HG02798 (cell line): ENCODE measurements at regions not wholly inside any gene's neighbourhood (a gene's known extent, or its start where the extent isn't known, plus 50 kb on each side); places are given as distances from the start of the nearest gene placed in this dataset.

Source experiments
- ATAC-seq: cut with Tn5 transposase; IDR thresholded peaks from one replicate; pipeline ENCODE4 v1.9.1; 2021; ENCODE audit warnings: mild to moderate bottlenecking; ENCODE audit not compliant: unreplicated experiment, poor library complexity

DNA sequence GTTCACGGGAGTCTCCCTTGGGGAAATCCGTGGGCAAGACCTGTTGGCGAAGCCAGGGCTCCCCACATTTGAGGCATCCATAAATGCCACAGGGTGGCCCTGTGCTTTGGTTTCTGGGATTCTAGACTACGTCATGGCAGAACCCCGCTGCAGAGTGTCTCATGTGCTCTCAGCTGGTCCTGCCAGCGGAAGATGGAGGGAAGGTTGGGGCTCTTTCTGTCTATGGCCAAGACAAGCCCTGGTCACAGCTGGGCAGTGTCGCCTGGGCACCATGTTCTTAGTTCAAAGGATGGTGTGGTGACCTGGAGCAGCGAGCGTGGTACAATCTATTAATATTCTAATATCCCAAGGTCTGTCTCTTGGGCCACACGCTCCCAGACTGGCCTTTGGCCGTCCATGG, 511.7 kb downstream of the TBC1D22A start:
- no peak for ATAC-seq

DNA sequence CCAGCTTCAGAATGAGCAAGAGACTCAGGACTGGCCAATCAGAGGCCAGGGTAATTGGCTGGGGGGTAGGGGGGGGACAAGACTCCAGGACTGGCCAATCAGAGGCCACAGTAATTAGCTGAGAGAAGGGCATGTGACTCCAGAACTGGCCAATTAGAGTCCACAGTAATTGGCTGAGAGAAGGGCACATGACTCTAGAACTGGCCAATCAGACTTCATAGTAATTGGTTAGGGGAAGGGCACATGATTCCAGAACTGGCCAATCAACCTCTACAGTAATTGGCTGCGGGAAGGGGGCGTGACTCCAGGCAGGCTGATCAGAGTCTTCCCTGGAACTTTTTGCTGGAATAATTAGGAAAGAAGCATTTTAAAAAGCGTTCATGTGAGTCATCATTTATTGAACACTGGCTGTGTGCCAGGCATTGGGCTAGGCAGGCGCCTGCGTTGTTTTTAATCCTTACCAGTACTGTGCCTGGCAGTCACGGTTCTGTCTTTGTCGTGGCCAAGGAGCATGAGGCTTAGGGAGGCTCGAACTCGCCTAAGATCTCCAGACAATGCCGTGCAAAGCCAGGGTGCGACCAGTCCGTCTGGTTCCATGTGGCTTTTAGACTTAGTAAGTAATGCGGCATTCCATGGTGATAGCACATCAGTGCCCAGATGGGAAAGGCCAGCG, 508.1 kb downstream of the TBC1D22A start:
- ATAC-seq = no peak

DNA sequence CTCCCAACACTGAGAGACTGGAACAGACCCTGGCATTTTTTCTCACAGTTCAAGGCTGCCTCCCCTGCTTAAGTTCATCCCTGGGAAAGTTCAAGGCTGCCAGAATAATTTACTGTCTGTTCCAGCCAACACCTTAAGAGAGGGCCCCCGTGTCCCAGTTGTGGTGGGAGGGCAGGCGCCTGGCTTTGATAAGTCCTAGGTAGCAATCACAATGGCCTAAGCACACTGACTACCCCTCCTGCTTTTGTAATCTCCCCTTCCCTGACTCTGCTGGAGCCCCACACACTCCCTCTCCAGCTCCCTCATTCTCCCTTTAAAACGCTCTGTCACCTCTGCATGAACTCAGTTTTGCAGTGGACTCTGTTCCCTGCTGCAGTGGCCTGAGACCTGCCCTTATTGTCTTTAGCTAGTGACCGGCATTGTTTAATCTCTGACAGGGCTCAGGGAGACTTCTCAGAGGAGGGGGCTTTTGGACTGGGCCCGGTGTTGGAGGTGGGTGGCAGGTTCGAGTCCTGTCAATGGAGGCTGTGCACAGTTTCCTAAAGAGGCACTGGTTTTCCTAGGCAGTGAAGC, 507.2 kb downstream of the TBC1D22A start:
- ATAC-seq = no peak

DNA sequence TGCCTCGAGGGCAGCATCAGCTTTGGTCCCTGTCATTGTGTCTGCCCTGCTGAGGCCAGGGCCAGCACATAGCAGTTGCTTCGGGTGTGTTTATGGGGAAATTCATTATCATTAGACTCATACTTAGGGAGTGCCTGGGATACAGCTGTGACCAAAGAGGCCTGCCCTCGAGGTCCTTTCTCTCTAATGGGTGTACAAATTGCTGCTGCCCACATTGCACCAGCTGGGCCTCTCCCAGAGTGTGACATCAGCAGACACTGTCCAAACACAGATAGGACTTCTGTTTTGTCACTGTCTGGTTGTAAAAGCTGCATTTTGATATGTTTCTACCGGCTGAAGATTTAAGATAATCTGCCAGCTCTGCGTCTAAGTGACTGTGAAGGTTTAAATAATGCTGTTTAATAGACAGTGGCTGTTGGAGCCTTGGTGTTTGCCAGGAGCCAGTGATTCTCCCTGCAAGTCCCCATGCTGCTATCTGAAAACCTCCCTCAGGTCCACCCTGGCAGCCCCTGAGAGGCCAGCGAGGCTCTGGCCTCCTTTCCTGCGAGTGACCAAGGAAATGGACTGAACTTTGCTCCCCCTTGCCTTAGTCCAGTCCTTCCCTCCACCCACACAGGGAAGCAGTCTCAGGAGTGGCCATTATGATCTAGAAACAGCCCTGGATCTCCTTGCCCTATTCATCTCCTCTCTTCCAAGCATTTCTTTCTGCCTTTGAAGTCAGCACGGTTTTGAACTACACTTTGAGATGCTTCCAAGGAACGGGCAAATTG, 505.2 kb downstream of the TBC1D22A start:
- no peak for ATAC-seq

DNA sequence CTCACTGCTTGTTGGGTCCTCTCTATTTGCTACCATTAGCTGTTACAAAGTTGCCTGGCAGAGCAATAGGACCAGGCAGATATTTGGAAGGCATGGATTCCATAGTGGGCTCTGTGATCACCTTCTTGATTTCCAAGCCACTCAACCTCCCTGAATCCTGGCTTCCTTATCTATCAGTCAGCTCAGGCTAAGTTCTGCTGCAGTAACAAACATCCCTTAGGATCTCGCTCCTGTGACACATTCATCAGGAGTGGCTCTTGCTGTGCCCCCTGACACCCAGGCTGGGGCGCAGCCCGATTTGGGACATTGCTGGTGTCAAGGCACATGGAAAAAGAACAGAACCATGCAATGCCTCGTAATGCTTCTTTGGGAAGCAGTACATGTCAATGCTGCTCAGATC, 503.9 kb downstream of the TBC1D22A start:
- no peak for ATAC-seq

DNA sequence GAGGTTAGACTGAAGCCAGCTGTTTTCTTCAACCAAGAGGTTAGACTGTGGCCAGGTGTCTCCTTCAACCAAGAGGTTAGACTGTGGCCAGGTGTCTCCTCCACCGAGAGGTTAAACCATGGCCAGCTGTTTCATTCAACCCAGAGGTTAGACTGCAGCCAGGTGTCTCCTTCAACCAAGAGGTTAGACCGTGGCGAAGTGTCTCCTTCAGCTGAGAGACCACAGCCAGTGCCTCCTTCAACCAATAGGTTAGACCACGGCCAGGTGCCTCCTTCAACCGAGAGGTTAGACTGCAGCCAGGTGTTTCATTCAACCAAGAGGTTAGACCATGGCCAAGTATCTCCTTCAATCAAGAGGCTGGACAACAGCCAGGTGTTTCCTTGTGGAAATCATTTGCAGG, 498.1 kb downstream of the TBC1D22A start:
- ATAC-seq = no peak

DNA sequence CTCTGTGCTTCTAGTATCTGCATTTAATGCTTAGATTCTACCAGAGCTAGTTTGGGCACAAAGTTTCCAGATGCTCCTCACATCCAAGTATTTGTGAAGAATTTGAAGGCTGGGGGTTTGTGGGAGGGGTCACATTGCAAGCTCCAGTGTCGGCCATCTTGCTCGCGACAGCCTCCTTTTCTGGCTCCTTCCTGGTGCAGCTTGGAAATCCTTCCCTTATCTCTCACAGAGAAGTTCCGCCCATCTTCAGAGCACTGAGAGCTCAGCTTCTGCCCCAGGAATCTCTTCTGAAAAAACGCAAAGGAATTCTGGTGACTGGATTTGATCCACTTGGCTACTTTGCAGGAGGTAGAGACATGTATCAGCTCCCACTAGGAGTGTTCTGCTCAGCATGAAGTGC, 497.5 kb downstream of the TBC1D22A start:
- no peak for ATAC-seq

DNA sequence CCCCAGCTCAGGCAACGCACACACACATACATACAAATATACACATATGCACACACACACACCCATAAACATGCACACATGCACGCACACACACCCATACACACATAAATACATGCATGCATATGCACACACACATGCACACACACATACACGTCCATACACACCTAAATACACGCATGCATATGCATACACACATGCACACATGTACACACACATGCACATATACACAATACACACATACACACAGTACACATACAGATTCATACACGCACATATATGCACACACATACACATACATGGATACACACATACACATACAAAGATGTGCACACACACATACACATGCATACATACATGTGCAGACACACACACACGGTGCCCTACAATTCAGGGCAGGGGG, 496.6 kb downstream of the TBC1D22A start:
- ATAC-seq = no peak

DNA sequence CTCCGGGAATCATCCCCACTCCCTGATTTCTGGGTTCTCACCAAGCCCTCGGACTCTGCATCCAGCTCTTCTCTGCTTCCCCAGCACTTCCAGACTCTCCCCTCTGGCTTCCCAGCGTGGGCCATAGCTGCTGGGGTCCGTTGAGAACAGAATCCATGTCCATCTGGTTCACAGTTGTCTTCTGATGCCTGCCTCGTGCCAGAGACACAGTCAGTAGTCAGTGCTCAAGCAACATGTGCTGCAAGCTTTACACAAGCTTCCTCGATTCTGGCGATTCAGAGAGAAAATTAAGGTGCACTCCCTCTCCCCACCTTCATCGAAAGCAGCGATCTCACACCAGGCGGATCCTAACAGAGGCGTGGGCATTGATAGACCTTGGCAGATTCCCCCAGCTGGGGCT, 495.5 kb downstream of the TBC1D22A start:
- ATAC-seq = no peak

DNA sequence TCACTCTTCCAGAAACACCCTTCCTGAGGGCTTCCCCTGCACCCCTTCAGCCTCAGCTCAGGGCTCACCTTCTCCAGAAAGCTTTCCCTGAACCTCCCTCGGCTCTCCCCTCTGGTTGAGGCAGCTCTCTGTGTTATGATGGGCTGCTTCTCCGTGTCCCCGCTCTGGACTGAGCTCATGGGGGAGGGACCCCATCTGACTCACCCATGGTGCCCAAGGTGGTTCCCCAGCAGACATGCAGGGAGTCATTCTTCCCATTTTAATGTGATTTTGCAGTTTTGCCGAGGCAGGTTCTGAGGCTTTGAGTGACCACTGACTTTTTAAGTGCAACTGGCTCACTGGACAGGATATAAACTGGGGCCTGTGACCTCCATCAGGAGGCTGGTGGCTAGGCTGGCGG, 495.1 kb downstream of the TBC1D22A start:
- no peak for ATAC-seq

DNA sequence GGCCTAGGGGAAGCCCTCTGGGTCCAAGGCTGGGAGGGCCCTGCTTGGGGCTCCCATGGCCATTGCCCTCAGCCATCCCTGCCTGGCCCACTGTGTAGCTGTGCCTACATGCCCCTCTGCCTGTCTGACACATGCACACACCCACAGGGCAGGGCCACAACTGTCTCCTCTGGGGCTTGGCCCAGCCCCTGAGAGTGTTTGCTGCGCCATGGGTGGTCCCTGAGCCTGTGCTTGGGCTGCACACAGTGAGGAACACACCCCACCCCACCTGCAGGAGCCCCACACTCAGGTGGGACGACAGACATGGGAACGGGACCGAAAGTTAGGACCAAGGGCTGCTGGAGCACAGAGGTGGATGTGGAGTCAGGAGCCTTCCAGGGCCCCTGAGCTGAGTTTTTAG, 489.5 kb downstream of the TBC1D22A start:
- no peak for ATAC-seq

DNA sequence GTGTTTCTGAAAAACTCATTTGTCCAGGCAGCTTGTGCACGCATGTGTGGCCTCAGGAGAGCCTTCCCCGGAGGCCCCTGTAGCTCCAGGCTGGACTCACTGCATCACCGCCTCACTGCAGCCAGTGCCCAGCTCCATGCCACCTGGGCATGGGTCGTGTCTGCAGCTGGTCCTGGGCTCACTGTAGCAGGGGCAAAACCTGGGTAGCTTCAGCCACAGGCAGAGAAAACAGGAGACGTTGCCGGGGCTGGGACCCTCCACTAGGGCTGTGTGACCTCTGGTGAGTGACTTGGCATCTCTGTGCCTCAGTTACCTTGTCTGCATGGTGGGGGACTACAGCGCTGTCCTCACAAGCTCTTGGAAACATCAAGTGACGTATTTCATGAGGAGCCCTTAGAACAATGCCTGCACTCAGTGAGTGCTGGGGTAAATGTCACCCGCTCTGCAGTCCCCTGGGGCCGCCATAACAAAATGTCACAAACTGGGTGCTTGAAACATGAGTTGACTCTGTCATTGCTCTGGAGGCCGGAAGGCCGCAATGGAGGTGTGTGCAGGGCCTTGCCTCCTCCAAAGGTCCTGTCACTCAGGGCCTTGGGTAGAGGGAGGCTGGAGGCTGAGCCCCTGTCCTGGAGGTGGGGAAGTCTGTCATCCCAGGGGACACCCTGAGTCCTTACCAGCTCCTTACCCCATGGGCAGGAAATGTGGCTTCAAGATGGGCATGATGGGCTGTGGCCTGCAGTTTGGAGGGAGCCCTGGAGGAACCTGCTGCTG, 488.7 kb downstream of the TBC1D22A start:
- ATAC-seq = no peak

DNA sequence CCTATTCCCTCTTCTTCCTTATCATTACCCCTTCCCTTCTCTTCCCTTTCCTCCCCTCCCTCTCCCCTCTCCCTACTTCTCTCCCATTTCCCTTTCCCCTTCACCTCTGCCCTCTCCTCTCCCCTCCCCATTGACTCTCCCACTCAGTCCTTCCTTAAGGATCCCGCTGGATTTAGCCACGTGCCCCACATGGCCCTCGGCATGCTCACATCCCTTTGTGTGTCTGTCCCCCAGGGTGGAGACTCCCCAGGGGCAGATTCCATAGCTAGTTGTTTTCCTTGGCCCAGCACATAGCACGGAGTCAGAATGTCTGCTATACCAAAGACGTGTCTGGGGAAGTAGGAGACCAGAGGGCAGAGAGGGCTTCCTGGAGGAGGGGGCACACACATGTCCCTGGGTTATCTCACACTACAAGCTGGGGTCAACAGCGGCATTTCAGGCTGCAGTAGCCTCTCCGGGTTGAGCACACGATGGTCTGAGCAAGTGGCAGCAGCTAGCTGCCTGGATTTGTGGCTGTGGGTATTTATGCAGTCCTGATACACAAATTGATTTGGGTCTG, 487.0 kb downstream of the TBC1D22A start:
- no peak for ATAC-seq

DNA sequence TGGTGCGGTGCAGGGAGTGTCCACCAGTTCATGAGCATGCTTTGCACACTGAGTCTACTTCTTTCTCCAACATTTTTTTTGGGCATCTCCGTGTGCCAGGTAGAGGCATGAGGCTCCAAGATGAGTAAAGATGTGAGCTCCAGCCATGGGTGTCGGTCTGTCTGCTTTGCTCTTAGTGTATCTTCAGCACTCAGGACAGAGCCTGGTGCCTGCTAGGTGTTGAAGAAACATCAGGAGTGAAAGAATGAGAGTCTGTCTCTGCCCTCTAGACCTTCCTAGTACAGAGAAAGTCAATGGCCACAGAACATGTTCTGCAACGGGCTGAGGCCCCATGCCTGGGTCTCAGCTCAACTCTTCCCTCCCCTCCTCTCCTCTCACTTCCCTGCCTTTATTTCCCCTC, 486.5 kb downstream of the TBC1D22A start:
- ATAC-seq = no peak

DNA sequence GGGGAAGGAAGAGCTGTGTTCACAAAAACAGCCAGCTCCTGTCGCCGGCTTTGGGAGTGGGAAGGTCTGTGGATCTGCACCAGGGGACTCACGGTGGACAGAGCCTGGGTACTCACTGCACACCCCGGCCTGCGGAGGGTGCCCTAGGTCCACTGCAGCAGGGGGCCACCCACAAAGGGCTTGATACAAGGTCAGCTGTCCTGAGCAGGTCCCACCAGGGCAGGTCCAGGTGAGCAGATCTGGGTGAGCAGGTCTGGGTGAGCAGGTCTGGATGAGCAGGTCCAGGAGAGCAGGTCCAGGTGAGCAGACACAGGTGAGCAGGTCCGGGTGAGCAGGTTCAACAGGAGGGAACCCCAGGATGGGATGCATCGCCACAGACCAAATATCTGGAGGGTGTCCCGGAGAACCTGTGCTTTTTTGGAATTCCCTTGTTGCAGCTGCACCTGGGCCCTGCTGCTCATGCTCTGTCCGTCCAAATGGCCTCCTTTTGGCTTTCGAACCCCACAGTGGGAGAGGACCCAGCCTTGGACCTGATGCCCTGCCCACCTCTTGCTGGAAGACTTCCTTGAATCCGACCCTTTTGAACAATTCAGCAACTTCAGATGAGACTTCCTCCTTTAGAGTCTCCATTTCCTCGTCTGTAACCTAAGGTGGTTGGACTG, 485.3 kb downstream of the TBC1D22A start:
- no peak for ATAC-seq

DNA sequence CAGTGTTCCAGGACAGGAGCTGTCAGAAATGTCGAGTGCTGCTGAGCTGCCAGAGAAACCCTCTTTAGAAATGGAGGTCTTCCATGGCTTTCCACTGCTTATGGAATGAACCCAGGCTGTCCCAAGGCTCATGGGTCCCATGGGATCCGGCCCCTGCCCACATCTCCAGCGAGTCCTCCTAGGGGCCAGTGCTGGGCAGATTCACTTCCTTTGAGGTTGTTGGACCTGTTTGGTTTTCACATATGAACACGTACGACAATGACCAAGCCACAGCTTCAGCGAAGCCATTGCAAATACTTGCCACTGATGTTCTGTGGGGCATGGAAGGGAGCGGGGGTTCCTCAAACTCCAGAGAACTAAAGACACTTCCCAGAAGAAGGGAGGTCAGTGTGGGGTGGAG, 483.3 kb downstream of the TBC1D22A start:
- no peak for ATAC-seq

DNA sequence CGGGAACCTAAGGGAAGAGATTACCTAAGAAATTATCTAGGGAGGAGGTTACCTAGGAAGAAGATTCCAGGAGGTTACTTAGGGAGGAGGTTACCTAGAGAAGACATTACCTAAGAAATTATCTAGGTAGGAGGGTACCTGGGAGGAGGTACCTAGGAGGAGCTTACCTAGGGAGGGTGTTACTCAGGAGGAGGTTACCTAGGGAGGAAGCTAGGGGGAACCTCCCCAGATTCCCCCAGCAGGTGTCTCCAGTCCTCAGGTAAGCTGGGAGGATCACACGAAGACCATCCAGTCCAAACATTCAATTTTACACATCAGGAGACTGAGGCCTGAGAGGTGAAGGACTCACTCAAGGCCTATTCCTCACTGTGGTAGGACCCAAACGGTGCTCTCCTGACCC, 482.8 kb downstream of the TBC1D22A start:
- no peak for ATAC-seq

DNA sequence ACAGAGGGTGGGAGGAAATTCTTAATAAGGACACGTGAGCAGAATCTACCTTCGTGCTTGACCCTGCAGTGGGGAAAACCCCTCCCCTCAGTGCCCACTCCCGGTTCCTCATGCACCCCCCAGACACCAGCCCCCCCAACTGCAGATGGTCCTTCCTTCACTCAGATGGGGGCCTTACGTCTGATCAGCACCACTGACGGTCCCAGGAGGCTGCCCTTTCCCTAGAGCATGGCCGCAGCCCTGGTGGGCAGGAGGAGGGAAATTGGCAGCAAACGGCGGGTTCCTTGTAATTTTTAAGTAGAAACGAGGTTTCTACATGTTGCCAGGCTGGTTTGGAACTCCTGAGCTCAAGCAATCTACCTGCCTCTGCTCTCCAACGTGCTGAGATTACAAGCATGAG, 477.7 kb downstream of the TBC1D22A start:
- no peak for ATAC-seq

DNA sequence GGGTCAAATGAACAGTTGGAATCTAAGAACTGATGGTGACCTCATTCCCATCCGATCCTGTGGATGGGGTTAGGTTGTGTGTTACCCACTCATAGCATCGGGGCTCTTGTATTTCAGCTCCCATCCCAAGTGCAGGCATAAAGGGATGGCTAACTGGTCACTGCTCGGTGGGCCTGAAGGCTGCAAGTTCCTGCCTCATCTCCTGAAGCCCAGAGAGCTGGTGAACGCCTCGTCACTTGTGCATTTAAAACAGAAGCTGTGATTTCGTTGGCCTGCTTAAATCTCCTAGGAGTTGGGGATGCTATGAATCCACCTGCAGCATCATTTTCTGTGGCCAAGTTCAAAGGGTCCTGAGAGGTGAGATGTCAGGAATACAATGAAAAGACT, 477.0 kb downstream of the TBC1D22A start:
- no peak for ATAC-seq
